NB4 (cell line): ENCODE measurements at regions not wholly inside any gene's neighbourhood (a gene's known extent, or its start where the extent isn't known, plus 50 kb on each side); places are given as distances from the start of the nearest gene placed in this dataset.

Source experiments
- MYC ChIP-seq: IDR thresholded peaks from 2 replicates; pipeline ENCODE4 v1.6.1; 2011; ENCODE audit warnings: low read depth, low read length
- POLR2A ChIP-seq: IDR thresholded peaks from 2 replicates; pipeline ENCODE4 v1.6.1; 2011; ENCODE audit warnings: mild to moderate bottlenecking; ENCODE audit not compliant: insufficient read length; ENCODE audit errors: extremely low read depth
- TF ChIP-seq, protein P1 (sequence below): IDR thresholded peaks from one replicate; pipeline ENCODE4 v1.5.1; 2012; ENCODE audit warnings: low read depth, low read length
- TF ChIP-seq, protein P2 (sequence below): IDR thresholded peaks from 2 replicates; pipeline ENCODE4 v1.6.1; 2011; ENCODE audit warnings: low read depth, low read length

DNA sequence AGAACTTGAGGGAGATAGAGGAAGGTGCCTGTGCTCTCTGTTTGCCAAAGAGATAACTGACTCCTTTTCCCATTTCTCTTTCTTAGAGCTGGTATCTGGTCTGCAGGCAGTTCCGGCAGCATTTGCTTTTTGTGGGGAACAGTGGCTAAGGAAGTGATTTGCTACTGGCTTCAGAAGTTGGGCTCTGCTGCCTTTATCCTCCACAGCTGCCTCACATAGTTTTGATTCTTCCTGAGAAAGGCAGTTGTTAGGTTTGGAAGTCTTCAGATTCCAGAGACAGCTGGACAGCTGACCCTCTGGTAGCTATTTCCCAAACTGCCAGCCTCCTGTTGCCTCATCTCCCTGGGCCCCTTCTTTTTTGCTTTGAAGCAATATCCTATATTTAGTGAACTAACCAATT, 62.6 kb upstream of the MACF1 start:
- TF ChIP-seq, protein P1, sequence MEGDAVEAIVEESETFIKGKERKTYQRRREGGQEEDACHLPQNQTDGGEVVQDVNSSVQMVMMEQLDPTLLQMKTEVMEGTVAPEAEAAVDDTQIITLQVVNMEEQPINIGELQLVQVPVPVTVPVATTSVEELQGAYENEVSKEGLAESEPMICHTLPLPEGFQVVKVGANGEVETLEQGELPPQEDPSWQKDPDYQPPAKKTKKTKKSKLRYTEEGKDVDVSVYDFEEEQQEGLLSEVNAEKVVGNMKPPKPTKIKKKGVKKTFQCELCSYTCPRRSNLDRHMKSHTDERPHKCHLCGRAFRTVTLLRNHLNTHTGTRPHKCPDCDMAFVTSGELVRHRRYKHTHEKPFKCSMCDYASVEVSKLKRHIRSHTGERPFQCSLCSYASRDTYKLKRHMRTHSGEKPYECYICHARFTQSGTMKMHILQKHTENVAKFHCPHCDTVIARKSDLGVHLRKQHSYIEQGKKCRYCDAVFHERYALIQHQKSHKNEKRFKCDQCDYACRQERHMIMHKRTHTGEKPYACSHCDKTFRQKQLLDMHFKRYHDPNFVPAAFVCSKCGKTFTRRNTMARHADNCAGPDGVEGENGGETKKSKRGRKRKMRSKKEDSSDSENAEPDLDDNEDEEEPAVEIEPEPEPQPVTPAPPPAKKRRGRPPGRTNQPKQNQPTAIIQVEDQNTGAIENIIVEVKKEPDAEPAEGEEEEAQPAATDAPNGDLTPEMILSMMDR = no peak
- TF ChIP-seq POLR2A (no peak), MYC (no peak)
- TF ChIP-seq, protein P2, sequence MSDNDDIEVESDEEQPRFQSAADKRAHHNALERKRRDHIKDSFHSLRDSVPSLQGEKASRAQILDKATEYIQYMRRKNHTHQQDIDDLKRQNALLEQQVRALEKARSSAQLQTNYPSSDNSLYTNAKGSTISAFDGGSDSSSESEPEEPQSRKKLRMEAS = no peak
